LoVo (cell line): ENCODE measurements at regions not wholly inside any gene's neighbourhood (a gene's known extent, or its start where the extent isn't known, plus 50 kb on each side); places are given as distances from the start of the nearest gene placed in this dataset.
A peak's percentile ranks its signal among the peaks of the same experiment; 100 is the strongest.

Experiments used
- DNase-seq: peaks from one replicate; pipeline ENCODE4 v3.0.0-alpha.2; 2016; ENCODE audit warnings: low spot score

- DNase-seq: no peak
Observed at GRCh38 chr2:76316691-76317090, 606.0 kb upstream of the GCFC2 start.

GRCh38 chr2:76314271-76315020 is 603.7 kb upstream of the GCFC2 start:
- no peak for DNase-seq

GRCh38 chr2:76312236-76312635 is 601.5 kb upstream of the GCFC2 start:
- DNase-seq: no peak

- DNase-seq: no peak
Observed at GRCh38 chr2:76311728-76312127, 601.0 kb upstream of the GCFC2 start.

- no peak for DNase-seq
Observed at GRCh38 chr2:76310894-76311633, 600.3 kb upstream of the GCFC2 start.

- no peak for DNase-seq
Observed at GRCh38 chr2:76307495-76307894, 596.8 kb upstream of the GCFC2 start.

GRCh38 chr2:76298041-76298440 is 587.3 kb upstream of the GCFC2 start:
- no peak for DNase-seq

GRCh38 chr2:76296438-76296837 is 585.7 kb upstream of the GCFC2 start:
- no peak for DNase-seq

- no peak for DNase-seq
Observed at GRCh38 chr2:76295762-76296161, 585.0 kb upstream of the GCFC2 start.

GRCh38 chr2:76288598-76288997 is 577.9 kb upstream of the GCFC2 start:
- no peak for DNase-seq

GRCh38 chr2:76288146-76288545 is 577.4 kb upstream of the GCFC2 start:
- no peak for DNase-seq

GRCh38 chr2:76283350-76283749 is 572.6 kb upstream of the GCFC2 start:
- no peak for DNase-seq

GRCh38 chr2:76281156-76281841 is 570.6 kb upstream of the GCFC2 start:
- no peak for DNase-seq

GRCh38 chr2:76280686-76281085 is 570.0 kb upstream of the GCFC2 start:
- DNase-seq: no peak

GRCh38 chr2:76279142-76279541 is 568.4 kb upstream of the GCFC2 start:
- DNase-seq: no peak

GRCh38 chr2:76275788-76276187 is 565.1 kb upstream of the GCFC2 start:
- DNase-seq: no peak

GRCh38 chr2:76274676-76275075 is 564.0 kb upstream of the GCFC2 start:
- no peak for DNase-seq

GRCh38 chr2:76274160-76274559 is 563.4 kb upstream of the GCFC2 start:
- DNase-seq: no peak

GRCh38 chr2:76270096-76270710 is 559.5 kb upstream of the GCFC2 start:
- DNase-seq: peak; percentile 14

- no peak for DNase-seq
Observed at GRCh38 chr2:76268902-76269620, 558.3 kb upstream of the GCFC2 start.

GRCh38 chr2:76268484-76268883 is 557.8 kb upstream of the GCFC2 start:
- DNase-seq: no peak

GRCh38 chr2:76257802-76258201 is 547.1 kb upstream of the GCFC2 start:
- DNase-seq: no peak
